ENCODE measurements at regions not wholly inside any gene's neighbourhood (a gene's known extent, or its start where the extent isn't known, plus 50 kb on each side); places are given as distances from the start of the nearest gene placed in this dataset.

DNA sequence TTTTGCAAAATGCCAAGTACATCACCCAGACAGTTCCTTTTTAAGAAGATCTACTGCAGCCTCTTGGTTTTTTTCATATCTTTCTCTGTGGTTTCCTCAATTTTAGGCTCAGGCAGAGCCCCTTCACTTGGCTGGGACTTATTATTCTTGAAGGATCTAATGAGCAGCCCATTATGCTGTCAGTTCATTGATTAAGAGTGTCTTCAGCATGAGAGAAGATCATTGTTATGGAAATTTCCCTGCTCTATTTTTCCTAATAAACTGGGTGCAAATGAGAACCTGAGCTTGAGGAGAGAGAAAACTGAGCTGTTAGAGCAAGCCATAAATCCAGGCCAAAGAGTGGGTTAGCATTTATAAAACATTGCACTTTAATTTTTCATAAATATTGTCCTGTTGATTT lies 146.5 kb downstream of the SEC23IP start:
- TF ChIP-seq, protein P1, sequence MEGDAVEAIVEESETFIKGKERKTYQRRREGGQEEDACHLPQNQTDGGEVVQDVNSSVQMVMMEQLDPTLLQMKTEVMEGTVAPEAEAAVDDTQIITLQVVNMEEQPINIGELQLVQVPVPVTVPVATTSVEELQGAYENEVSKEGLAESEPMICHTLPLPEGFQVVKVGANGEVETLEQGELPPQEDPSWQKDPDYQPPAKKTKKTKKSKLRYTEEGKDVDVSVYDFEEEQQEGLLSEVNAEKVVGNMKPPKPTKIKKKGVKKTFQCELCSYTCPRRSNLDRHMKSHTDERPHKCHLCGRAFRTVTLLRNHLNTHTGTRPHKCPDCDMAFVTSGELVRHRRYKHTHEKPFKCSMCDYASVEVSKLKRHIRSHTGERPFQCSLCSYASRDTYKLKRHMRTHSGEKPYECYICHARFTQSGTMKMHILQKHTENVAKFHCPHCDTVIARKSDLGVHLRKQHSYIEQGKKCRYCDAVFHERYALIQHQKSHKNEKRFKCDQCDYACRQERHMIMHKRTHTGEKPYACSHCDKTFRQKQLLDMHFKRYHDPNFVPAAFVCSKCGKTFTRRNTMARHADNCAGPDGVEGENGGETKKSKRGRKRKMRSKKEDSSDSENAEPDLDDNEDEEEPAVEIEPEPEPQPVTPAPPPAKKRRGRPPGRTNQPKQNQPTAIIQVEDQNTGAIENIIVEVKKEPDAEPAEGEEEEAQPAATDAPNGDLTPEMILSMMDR (IDR thresholded peaks at IDR 0.05) = no peak
- TF ChIP-seq POLR2A (IDR thresholded peaks at IDR 0.05) (no peak), POLR2AphosphoS5 (IDR thresholded peaks at IDR 0.05) (no peak)
